Glutamatergic neuron (in vitro differentiated cells): ENCODE measurements at regions not wholly inside any gene's neighbourhood (a gene's known extent, or its start where the extent isn't known, plus 50 kb on each side); places are given as distances from the start of the nearest gene placed in this dataset.
"Not testable (repeated sequence)": the region's sequence is repeated elsewhere in the genome, so short reads cannot be mapped to it uniquely, and the experiment has no call there.

Source experiments
- DNase-seq: peaks from one replicate; pipeline ENCODE4 v3.0.0; 2022
- H3K27ac Mint-ChIP-seq: one replicate; pipeline ENCODE4 v1.8.0; 2020; ENCODE audit warnings: mild to moderate bottlenecking, mixed read lengths, inconsistent platforms; ENCODE audit not compliant: unreplicated experiment
- H3K27me3 Mint-ChIP-seq: one replicate; pipeline ENCODE4 v1.8.0; 2020; ENCODE audit warnings: mild to moderate bottlenecking, moderate library complexity, mixed read lengths, inconsistent platforms; ENCODE audit not compliant: unreplicated experiment
- H3K36me3 Mint-ChIP-seq: one replicate; pipeline ENCODE4 v1.8.0; 2020; ENCODE audit warnings: mild to moderate bottlenecking, mixed read lengths, inconsistent platforms; ENCODE audit not compliant: unreplicated experiment
- H3K4me1 Mint-ChIP-seq: one replicate; pipeline ENCODE4 v1.8.0; 2020; ENCODE audit warnings: mild to moderate bottlenecking, low read depth, mixed read lengths, inconsistent platforms; ENCODE audit not compliant: unreplicated experiment
- H3K4me3 Mint-ChIP-seq: one replicate; pipeline ENCODE4 v1.8.0; 2020; ENCODE audit warnings: mild to moderate bottlenecking, mixed read lengths, inconsistent platforms; ENCODE audit not compliant: unreplicated experiment
- H3K9me3 Mint-ChIP-seq: one replicate; pipeline ENCODE4 v1.8.0; 2020; ENCODE audit warnings: mild to moderate bottlenecking, moderate library complexity, mixed read lengths, inconsistent platforms; ENCODE audit not compliant: unreplicated experiment
- CTCF ChIP-seq: fragments of 200-600 bp; sonication (generic); IDR thresholded peaks from one replicate; pipeline ENCODE4 v1.5.0; 2021; ENCODE audit not compliant: partially characterized antibody, unreplicated experiment

DNA sequence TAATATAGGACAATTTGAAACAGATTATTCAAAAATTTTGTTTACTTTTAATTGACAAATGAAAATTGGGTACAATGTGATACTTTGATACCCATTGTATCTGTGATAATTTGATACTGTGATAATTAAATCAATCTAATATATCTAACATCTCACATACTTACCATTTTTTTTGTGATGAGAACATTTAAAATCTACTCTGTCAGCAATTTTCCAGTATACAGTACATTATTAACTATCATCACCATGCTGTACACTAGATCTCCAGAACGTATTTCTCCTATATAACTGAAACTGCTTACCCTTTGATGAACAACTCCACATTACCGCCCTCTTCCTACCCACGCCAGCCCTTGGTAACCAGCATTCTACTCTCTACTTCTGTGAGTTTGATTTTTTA is 139.7 kb upstream of the TFPI start:
- no peak overlapping the region for H3K27ac Mint-ChIP-seq
- H3K4me1 Mint-ChIP-seq: no peaks in the 10 kb centered on the region
- no peaks in the 10 kb centered on the region for H3K9me3 Mint-ChIP-seq
- H3K27me3 Mint-ChIP-seq: peaks cover 1% of the 10 kb centered on the region
- no peak for DNase-seq
- no peaks in the 10 kb centered on the region for H3K36me3 Mint-ChIP-seq
- TF ChIP-seq CTCF: no peak
- H3K4me3 Mint-ChIP-seq: no peak overlapping the region

- not testable (repeated sequence) for H3K27me3 Mint-ChIP-seq, H3K9me3 Mint-ChIP-seq, H3K27ac Mint-ChIP-seq, H3K36me3 Mint-ChIP-seq, DNase-seq, H3K4me1 Mint-ChIP-seq, H3K4me3 Mint-ChIP-seq
Measured at GRCh38 chr2:187696644-187697043, 142.4 kb upstream of the TFPI start.

GRCh38 chr2:187698374-187699110 is 144.3 kb upstream of the TFPI start:
- H3K9me3 Mint-ChIP-seq: no peaks in the 10 kb centered on the region

GRCh38 chr2:187702157-187702556 is 147.9 kb upstream of the TFPI start:
- no peaks in the 10 kb centered on the region for H3K4me1 Mint-ChIP-seq
- no peaks in the 10 kb centered on the region for H3K9me3 Mint-ChIP-seq
- no peak for TF ChIP-seq CTCF
- peaks cover 1% of the 10 kb centered on the region for H3K27me3 Mint-ChIP-seq
- H3K27ac Mint-ChIP-seq: no peak overlapping the region
- H3K4me3 Mint-ChIP-seq: no peak overlapping the region
- no peaks in the 10 kb centered on the region for H3K36me3 Mint-ChIP-seq
- no peak for DNase-seq

More at GRCh38 chr2:187698374-187699110, 144.3 kb upstream of the TFPI start:
- Mint-ChIP-seq H3K4me1 (no peaks in the 10 kb centered on the region), H3K27me3 (peaks cover 1% of the 10 kb centered on the region), H3K27ac (no peak overlapping the region), H3K36me3 (no peaks in the 10 kb centered on the region), H3K4me3 (no peak overlapping the region)
- DNase-seq: no peak
- no peak for TF ChIP-seq CTCF

- Mint-ChIP-seq H3K4me1 (no peaks in the 10 kb centered on the region), H3K4me3 (no peak overlapping the region), H3K9me3 (no peaks in the 10 kb centered on the region), H3K27ac (no peak overlapping the region), H3K36me3 (no peaks in the 10 kb centered on the region), H3K27me3 (no peaks in the 10 kb centered on the region)
- no peak for TF ChIP-seq CTCF
- DNase-seq: no peak
Measured at GRCh38 chr2:187708272-187708671, 154.0 kb upstream of the TFPI start.
